Liver (tissue), 3 donors: ENCODE measurements at regions not wholly inside any gene's neighbourhood (a gene's known extent, or its start where the extent isn't known, plus 50 kb on each side); places are given as distances from the start of the nearest gene placed in this dataset.

Experiments
- CTCF ChIP-seq: fragments of 150-350 bp; IDR thresholded peaks from 2 replicates; pipeline ENCODE4 v1.5.1; 2017; ENCODE audit warnings: improper control_type of control experiment, low read depth, low read length; ENCODE audit not compliant: missing input control
- GABPA ChIP-seq, 2 donors: IDR thresholded peaks in 1 of 2; conservative IDR thresholded peaks in 1 of 2; 2 replicates each; pipeline ENCODE4 v1.6.1; 2016; ENCODE audit warnings: antibody characterized with exemption in 2 of 2, mild to moderate bottlenecking in 1 of 2, moderate library complexity in 1 of 2
- RAD21 ChIP-seq, 2 donors: IDR thresholded peaks; 2 replicates each; pipeline ENCODE4 v1.6.1; 2016; ENCODE audit warnings: antibody characterized with exemption in 2 of 2, mild to moderate bottlenecking in 2 of 2
- donor health status: healthy.
- donor health status: healthy.

- TF ChIP-seq GABPA (IDR thresholded peaks at IDR 0.05 in 1 of 2, conservative IDR thresholded peaks at IDR 0.05 in 1 of 2): no peak
- TF ChIP-seq CTCF: no peak
- TF ChIP-seq RAD21 (IDR thresholded peaks at IDR 0.05): no peak
Measured at GRCh38 chr5:17785774-17786173, 151.5 kb downstream of the TAF11L14 start.
